NCI-H2227 treated with DMSO at 0.1 percent for 48 hours (cell line): ENCODE measurements at regions not wholly inside any gene's neighbourhood (a gene's known extent, or its start where the extent isn't known, plus 50 kb on each side); places are given as distances from the start of the nearest gene placed in this dataset.
"Not testable (repeated sequence)": the region's sequence is repeated elsewhere in the genome, so short reads cannot be mapped to it uniquely, and the experiment has no call there.

Experiments used
- DNase-seq: peaks from one replicate; lab custom pipeline; 2025; lab: John Stamatoyannopoulos, UW

DNA sequence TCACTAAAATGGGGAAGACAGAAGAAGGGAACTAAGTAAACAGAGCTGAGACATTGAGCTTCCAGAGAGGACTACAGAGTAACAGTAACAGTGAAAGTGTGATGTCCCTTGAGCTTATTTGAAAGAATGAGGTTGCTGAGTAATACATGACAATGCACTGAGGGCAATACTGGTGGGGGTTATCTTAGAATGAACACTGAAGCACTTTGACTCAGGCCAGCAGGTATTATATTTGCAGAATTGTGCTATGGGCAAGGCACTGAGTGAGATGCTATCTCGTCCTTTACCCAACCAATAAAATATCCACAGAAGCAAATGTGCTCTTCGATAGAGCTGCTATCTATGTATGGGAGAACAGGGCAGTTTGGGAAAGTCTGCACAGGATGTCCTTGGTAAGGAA, 133.2 kb downstream of the DISP1 start:
- DNase-seq = no peak

DNA sequence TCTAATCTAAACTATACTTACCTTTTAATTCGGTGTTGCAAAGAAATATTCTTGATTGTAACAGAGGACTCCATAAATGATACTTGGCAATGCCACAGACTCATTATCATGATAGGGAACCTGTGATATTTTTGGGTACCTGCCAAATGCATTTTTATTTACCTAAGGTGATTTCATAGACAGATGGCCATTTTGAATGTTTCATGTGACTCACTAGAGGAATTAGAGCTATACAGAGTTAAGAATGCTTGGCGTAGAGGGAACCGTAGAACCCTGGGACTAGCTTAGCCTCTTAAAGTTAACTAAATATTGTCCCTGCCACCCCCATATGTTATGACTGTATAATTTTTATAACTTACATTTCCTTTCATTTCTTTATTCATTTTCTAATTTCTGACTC, 136.1 kb downstream of the DISP1 start:
- DNase-seq = no peak

- no peak for DNase-seq
Observed at GRCh38 chr1:222953585-222953984, 138.7 kb downstream of the DISP1 start.

- DNase-seq = no peak
Observed at GRCh38 chr1:222955964-222956363, 141.1 kb downstream of the DISP1 start.

GRCh38 chr1:222956601-222957000, 141.8 kb downstream of the DISP1 start:
- DNase-seq = no peak

DNA sequence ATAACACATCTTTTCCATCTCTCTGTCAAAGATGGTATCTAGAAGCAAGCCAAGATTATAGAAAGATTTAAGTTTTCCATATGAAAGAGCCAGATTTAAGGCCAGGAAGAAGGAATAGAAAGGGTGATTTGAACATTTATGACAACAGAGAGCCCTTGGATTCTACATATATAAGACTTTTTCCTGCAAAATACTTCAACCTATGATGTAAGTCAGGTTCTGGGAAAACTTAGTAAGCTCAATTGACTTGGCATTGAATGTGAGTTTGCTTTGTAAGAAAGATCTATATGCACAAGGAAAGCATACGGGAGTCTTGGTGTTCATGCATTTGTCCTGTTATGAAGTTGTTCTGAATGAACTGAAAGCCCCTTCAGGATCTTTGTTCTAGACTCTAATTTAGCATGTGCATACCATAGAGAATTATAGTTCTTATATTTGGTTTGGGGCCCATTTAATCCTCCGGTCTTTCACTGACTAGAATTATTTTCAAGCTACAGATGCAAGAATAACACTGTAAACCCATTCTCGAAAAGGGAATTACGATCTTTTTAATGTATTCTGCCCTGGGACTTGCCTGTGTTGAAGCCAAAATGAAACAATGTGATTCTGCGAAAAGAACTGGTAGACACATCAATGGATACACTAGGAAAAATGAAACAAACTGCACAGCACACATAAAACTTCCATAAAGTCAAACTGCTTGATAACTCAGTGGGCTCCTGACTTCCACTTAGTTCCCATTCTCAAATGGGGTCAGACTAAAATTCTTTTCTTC, 152.8 kb downstream of the DISP1 start:
- DNase-seq = no peak

DNA sequence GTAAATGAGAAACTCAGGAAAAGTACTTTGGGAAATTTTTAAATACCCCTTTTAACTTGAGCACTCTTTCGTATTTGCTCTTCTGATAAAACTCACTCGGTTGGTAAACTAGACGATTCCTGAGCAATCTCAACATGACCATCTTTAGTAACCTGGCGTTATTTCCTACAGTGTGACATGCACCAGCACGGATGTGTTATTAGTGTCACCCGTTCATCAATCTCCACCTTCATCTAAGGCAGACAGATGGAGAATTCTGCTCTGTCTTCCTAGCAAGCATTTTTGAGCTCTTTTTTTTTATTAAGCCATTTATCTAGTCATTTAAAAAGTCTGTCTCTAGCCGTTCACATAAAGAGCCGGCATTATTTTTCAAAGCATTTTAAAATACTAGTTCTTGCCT, 155.2 kb downstream of the DISP1 start:
- peak; percentile 41 for DNase-seq

GRCh38 chr1:222970711-222971110, 155.9 kb downstream of the DISP1 start:
- DNase-seq = no peak

- no peak for DNase-seq
Observed at GRCh38 chr1:222971146-222971545, 156.3 kb downstream of the DISP1 start.

DNA sequence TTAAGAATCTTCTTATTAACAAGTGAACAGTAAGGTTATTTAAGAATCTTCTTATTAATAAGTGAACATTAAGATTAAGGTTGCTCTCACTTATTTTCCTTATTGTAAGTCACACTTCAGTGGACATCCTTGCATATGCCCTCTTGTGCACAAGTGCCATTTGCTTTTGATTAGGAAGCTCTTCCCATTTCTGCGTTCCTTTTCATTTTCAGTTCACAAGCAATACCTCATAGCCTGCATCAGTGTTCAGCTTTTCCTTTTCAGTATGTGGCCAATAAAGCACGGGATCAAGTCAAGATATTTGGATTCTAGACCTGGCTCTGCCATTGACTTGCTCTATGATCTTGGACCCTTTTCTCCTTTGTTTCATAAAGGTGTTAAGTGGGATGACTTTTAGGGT, 158.7 kb downstream of the DISP1 start:
- no peak for DNase-seq

DNA sequence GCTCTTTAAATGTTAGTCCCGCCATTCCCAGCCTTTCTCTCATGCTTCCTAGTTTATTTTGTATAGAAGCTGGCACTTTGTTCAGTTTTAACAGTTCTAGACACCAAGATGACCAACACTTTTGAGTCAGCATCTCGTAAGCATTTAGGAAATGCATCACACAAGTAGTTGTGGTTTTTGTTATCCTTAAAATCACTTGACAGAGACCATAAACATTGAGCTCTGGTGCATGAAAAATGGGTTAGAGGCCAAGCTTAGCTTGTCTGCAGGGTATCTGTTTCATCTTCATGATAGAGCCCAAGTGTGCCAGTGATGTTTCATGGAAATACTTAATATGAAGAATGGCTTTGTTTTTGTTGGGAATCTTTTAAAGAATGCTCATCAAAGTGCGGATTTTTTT, 159.7 kb downstream of the DISP1 start:
- DNase-seq = no peak

DNA sequence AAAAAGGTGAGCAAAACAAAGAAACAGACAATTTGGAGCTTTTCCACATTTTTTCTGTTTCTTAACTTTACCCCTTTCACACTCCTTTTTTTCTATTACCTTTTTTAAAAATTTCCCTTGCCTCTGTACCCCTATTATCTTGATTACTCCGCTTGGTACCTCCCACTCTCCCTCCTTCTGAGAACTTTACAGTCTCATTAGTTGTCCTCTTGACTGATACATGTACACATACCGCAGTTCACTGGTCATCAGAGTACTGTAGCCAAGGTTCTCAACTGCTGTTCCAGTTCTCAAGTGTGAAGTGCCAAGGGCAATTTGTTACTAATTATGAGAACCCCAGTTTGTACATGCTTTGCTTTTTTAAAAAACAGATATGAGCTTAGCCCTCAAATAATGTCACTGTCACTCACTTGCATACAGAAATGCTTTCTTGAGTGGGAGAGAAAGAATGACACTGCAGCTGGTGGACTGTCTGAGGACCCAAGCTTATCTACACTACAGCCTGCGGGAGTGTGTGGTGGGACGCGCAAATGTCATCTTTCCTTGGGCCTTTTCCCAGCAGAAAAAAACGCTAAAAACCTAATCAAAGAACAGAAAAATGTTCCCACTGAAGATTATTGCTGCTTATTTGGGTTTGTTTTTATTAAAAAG, 160.8 kb downstream of the DISP1 start:
- no peak for DNase-seq

DNA sequence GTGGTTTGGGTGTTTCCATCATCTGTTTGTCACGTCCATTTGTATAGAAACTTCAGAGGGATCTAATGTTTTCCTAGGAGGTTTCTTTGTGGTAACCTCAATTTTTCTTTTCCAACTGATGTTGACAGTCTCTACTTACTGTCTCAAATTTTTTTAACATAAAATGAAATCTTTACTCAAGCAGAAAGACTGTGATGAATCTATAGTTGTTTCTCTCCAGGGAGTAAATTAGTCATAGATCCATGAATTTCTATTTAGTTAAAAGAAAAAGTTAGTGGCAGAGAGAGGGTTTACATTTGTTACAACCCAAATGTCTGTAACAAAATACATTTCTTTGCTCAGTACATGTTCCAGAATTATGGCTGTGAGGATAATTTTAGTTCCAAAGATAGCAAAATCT, 161.6 kb downstream of the DISP1 start:
- DNase-seq = no peak

DNA sequence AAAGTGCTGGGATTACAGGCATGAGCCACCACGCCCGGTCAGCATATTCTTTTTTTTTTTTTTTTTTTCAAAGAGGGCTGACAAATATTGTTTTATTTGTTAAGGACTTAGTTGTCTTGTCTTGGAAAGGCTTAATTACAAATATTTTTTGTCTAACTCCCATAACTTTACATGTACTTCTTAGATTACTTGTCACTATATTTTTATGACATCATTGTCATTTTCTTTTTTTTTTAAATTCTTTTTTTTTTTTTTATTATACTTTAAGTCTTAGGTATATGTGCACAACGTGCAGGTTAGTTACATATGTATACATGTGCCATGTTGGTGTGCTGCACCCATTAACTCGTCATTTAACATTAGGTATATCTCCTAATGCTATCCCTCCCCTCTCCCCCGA, 162.5 kb downstream of the DISP1 start:
- DNase-seq = not testable (repeated sequence)

GRCh38 chr1:222979561-222979960, 163.5 kb downstream of the TLR5 start:
- DNase-seq = no peak

DNA sequence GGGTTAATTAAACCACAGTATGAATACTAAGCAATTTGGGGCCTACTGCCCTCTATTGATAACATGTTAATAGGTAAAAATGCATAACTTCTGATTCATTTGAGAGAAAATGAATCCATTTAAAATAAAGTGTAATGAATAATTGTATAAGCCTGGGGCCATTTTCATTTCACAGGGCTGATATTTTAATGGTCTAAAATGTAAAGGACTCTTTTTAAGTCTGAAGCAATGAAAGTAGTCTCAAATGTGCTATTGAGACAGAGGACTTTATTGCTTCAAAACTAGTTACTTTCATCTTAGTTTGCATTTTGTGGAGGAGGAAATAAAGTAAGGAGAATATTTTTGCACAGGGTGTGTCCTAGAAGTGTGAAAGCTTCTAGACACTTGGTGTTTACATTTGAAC, 155.4 kb downstream of the TLR5 start:
- no peak for DNase-seq

GRCh38 chr1:222989443-222989842, 153.6 kb downstream of the TLR5 start:
- DNase-seq = no peak

DNA sequence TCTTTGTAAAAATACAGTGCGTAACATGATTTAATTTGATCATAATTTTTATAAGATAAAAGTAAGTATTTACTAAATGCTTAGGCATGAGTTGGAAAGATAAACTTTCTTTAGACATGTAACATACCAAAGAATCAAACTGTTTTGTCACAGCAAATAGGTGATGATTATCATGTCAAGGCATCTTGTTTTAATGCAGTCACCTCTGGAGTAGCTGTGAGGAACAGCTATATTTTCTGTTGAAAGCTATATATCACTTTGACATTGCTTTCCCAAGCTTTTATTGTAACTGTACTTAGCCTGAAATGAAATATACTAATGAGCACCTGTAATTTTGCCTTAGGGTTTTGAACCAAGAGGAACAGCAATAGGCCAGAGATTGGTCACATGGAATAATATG, 151.9 kb downstream of the TLR5 start:
- no peak for DNase-seq

GRCh38 chr1:222991908-222992307, 151.1 kb downstream of the TLR5 start:
- no peak for DNase-seq

- DNase-seq = no peak
Observed at GRCh38 chr1:222994511-222995235, 148.4 kb downstream of the TLR5 start.

GRCh38 chr1:222995236-222995580, 147.8 kb downstream of the TLR5 start:
- DNase-seq = no peak

DNA sequence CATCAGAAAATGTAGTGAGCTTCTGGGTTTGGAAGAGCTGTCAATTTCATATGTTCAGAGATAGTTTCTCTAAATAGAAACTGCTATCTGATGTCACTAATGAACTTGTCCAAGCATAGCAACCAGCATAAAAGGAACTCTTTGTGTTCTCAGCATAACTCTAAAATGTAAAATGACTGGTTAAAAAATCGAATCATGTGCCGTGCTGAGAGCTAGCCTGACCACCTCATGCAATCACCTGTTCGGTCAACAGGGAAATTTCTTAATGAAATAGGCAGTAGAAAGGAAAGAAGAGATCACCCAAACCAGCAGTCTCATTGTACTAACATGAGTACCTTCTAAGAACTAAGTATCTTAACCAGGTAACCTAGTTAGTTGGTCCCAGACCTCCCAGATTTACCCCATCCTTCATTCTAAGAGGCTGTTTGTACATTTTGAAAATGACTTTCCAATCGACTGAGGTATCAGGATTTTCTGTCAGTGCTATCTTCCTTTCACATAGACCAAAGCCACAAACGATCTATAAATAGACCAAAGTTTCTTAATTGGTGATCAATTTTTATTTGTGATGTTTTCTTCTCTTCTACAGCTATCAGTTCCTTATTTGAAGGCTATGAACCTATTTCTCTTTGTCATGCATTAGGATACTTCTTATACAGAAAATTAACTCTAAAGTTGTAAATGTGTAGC, 147.3 kb downstream of the TLR5 start:
- DNase-seq = no peak
